AG04449 (cell line): ENCODE measurements at regions not wholly inside any gene's neighbourhood (a gene's known extent, or its start where the extent isn't known, plus 50 kb on each side); places are given as distances from the start of the nearest gene placed in this dataset.

Experiments
- CTCF ChIA-PET: fragments of 350-600 bp; formaldehyde crosslinking; extraction: SDS; loops from one replicate; lab custom pipeline; 2021; ENCODE audit warnings: antibody characterized with exemption; lab: Yijun Ruan, JAX
- POLR2A ChIA-PET: fragments of 400-600, 350-600 bp; formaldehyde crosslinking; extraction: SDS; loops from one replicate; lab custom pipeline; 2020; ENCODE audit warnings: antibody characterized with exemption, inconsistent platforms; lab: Yijun Ruan, JAX
- DNase-seq: peaks from one replicate; pipeline ENCODE4 v3.0.0-alpha.2; 2010; ENCODE audit warnings: low read depth, low spot score
- H3K4me3 ChIP-seq: 2 replicates; pipeline ENCODE4 v1.5.1; 2011; ENCODE audit warnings: low read depth, mild to moderate bottlenecking, control low read depth, low read length
- CTCF ChIP-seq: IDR thresholded peaks from one replicate; pipeline ENCODE4 v1.5.1; 2011; ENCODE audit warnings: mild to moderate bottlenecking, moderate library complexity, low read length, control low read depth, inconsistent platforms; ENCODE audit not compliant: insufficient read depth; ENCODE audit errors: missing control alignments

- TF ChIP-seq CTCF = no peak
- no peak for DNase-seq
- ChIA-PET POLR2A (no interaction called here), CTCF (no interaction called here)
- no peak overlapping the region for H3K4me3 ChIP-seq
Observed at GRCh38 chr18:1270081-1270480, 365.4 kb downstream of the ADCYAP1 start.

- CTCF ChIA-PET = no interaction called here
- POLR2A ChIA-PET = no interaction called here
- no peak overlapping the region for H3K4me3 ChIP-seq
- no peak for DNase-seq
- no peak for TF ChIP-seq CTCF
Observed at GRCh38 chr18:1273469-1273868, 368.8 kb downstream of the ADCYAP1 start.

GRCh38 chr18:1292167-1292566 lies 387.5 kb downstream of the ADCYAP1 start:
- H3K4me3 ChIP-seq = no peak overlapping the region
- ChIA-PET CTCF (no interaction called here), POLR2A (no interaction called here)
- DNase-seq = no peak
- TF ChIP-seq CTCF = no peak

GRCh38 chr18:1294229-1294628 lies 389.6 kb downstream of the ADCYAP1 start:
- no peak overlapping the region for H3K4me3 ChIP-seq
- CTCF ChIA-PET = no interaction called here
- POLR2A ChIA-PET = no interaction called here
- no peak for DNase-seq
- TF ChIP-seq CTCF = no peak

- no peak overlapping the region for H3K4me3 ChIP-seq
- ChIA-PET POLR2A (no interaction called here), CTCF (no interaction called here)
- DNase-seq = no peak
- TF ChIP-seq CTCF = no peak
Observed at GRCh38 chr18:1296237-1296636, 391.6 kb downstream of the ADCYAP1 start.

GRCh38 chr18:1302861-1303260 lies 398.2 kb downstream of the ADCYAP1 start:
- H3K4me3 ChIP-seq = no peak overlapping the region
- ChIA-PET POLR2A (no interaction called here), CTCF (no interaction called here)
- DNase-seq = no peak
- TF ChIP-seq CTCF = no peak
